ENCODE measurements at regions not wholly inside any gene's neighbourhood (a gene's known extent, or its start where the extent isn't known, plus 50 kb on each side); places are given as distances from the start of the nearest gene placed in this dataset.

GRCh38 chr11:69210310-69211035, 54.7 kb downstream of the SMIM38 start:
- TF ChIP-seq EZH2 (IDR thresholded peaks at IDR 0.05) (no peak), EZH2phosphoT487 (IDR thresholded peaks at IDR 0.05) (no peak)
- TF ChIP-seq, protein P1, sequence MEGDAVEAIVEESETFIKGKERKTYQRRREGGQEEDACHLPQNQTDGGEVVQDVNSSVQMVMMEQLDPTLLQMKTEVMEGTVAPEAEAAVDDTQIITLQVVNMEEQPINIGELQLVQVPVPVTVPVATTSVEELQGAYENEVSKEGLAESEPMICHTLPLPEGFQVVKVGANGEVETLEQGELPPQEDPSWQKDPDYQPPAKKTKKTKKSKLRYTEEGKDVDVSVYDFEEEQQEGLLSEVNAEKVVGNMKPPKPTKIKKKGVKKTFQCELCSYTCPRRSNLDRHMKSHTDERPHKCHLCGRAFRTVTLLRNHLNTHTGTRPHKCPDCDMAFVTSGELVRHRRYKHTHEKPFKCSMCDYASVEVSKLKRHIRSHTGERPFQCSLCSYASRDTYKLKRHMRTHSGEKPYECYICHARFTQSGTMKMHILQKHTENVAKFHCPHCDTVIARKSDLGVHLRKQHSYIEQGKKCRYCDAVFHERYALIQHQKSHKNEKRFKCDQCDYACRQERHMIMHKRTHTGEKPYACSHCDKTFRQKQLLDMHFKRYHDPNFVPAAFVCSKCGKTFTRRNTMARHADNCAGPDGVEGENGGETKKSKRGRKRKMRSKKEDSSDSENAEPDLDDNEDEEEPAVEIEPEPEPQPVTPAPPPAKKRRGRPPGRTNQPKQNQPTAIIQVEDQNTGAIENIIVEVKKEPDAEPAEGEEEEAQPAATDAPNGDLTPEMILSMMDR (IDR thresholded peaks at IDR 0.05): no peak
